ENCODE measurements at regions not wholly inside any gene's neighbourhood (a gene's known extent, or its start where the extent isn't known, plus 50 kb on each side); places are given as distances from the start of the nearest gene placed in this dataset.
A peak's percentile ranks its signal among the peaks of the same experiment; 100 is the strongest.

DNA sequence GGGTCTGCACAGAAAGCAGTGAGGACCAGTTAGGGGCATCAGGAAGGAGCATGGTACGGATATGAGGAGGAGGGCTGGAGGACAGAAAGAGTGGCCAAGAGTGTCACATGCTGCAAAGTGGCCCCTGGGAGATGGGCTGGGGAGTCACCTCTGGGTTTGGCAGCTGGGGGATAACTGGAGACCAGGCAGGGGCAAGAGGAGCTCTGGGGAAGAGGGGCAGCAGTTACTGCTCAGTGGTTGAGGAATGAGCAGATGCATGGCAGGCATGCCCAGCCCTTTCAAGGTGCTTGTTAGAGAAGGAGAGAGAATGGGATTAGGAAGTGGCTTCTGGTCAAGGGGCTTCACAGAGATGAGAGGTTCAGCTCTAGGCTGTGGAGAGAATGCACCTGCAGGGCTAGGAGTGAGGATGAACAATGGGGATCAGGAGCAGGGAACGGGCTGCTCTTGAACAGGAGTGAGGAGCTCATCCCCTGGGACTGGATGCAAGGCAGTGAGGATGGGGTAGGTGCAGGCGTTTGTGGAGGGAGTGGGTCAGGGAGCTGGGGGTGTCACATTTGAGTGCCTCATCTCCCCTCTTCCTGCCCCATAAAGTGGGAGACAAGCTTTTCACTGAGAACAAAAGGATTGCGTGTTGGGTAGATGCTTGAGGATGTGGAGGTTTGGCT lies 127.5 kb downstream of the PAPOLA start:
- Histone ChIP-seq H2BK120ac (ENCODE audit: low read depth, low read length) (no peak overlapping the region), H4K8ac (ENCODE audit: low read depth, low read length) (no peak overlapping the region), H3K27me3 (ENCODE audit: insufficient read depth, low read length, poor library complexity) (no peaks in the 10 kb centered on the region), H3K79me2 (ENCODE audit: control insufficient read depth, insufficient read depth, low read length) (no peaks in the 10 kb centered on the region), H3K23ac (ENCODE audit: low read length) (no peak overlapping the region), H3K4ac (ENCODE audit: low read depth, low read length) (no peak overlapping the region), H3K56ac (ENCODE audit: low read length) (no peak overlapping the region), H3K4me3 (ENCODE audit: low read length) (no peak overlapping the region), H3K9ac (ENCODE audit: low read length) (no peak overlapping the region), H4K5ac (ENCODE audit: low read length) (no peak overlapping the region), H2BK5ac (ENCODE audit: low read length) (no peak overlapping the region), H2AK5ac (ENCODE audit: low read length) (no peak overlapping the region), H2BK15ac (replicated peaks; ENCODE audit: low read depth) (no peak overlapping the region), H3K27ac (ENCODE audit: low read depth, low read length) (no peak overlapping the region), H3K79me1 (ENCODE audit: low read length) (no peaks in the 10 kb centered on the region), H3K18ac (ENCODE audit: low read length) (no peak overlapping the region), H3K36me3 (ENCODE audit: control insufficient read depth, insufficient read depth, low read length) (no peaks in the 10 kb centered on the region), H3K4me1 (ENCODE audit: control insufficient read depth, low read depth, low read length) (no peaks in the 10 kb centered on the region), H3K4me2 (ENCODE audit: low read length) (no peak overlapping the region)
- no CpG with 5 or more reads among the region's 4 CpGs for WGBS (ENCODE audit: extremely low coverage, insufficient coverage, low lambda C conversion rate)
- DNase-seq, result no peak

DNA sequence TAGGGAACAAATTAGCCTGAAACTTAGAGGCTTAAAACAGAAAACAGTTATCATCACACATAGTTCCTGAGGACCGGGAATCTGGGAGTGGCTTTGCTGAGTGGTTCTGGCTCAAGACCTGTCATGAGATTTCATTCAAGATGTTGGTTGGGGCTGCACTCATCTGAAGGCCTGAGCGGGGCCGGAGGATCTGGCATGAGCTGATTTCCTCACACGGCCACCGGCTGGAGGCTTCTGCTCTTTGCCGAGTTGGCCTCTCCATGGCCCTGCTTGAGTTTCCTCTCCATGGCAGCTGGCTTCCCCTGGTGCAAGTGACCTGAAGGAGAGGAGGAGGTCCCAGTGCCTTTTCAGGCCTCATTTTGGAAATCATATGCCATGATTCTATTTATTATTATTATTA lies 128.1 kb downstream of the PAPOLA start:
- H3K4me3 ChIP-seq (ENCODE audit: low read length), result no peak overlapping the region
- no peak for DNase-seq
- no peak overlapping the region for H3K4ac ChIP-seq (ENCODE audit: low read depth, low read length)
- no peak overlapping the region for H2AK5ac ChIP-seq (ENCODE audit: low read length)
- H4K5ac ChIP-seq (ENCODE audit: low read length), result no peak overlapping the region
- no peak overlapping the region for H2BK120ac ChIP-seq (ENCODE audit: low read depth, low read length)
- no peak overlapping the region for H3K9ac ChIP-seq (ENCODE audit: low read length)
- no peak overlapping the region for H3K18ac ChIP-seq (ENCODE audit: low read length)
- no peaks in the 10 kb centered on the region for H3K36me3 ChIP-seq (ENCODE audit: control insufficient read depth, insufficient read depth, low read length)
- no CpG with 5 or more reads among the region's 6 CpGs for WGBS (ENCODE audit: extremely low coverage, insufficient coverage, low lambda C conversion rate)
- no peaks in the 10 kb centered on the region for H3K27me3 ChIP-seq (ENCODE audit: insufficient read depth, low read length, poor library complexity)
- no peaks in the 10 kb centered on the region for H3K4me1 ChIP-seq (ENCODE audit: control insufficient read depth, low read depth, low read length)
- no peak overlapping the region for H3K56ac ChIP-seq (ENCODE audit: low read length)
- no peak overlapping the region for H3K23ac ChIP-seq (ENCODE audit: low read length)
- no peak overlapping the region for H3K4me2 ChIP-seq (ENCODE audit: low read length)
- no peak overlapping the region for H2BK15ac ChIP-seq (replicated peaks; ENCODE audit: low read depth)
- H3K79me1 ChIP-seq (ENCODE audit: low read length), result no peaks in the 10 kb centered on the region
- H3K27ac ChIP-seq (ENCODE audit: low read depth, low read length), result no peak overlapping the region
- no peak overlapping the region for H2BK5ac ChIP-seq (ENCODE audit: low read length)
- no peaks in the 10 kb centered on the region for H3K79me2 ChIP-seq (ENCODE audit: control insufficient read depth, insufficient read depth, low read length)
- H4K8ac ChIP-seq (ENCODE audit: low read depth, low read length), result no peak overlapping the region

DNA sequence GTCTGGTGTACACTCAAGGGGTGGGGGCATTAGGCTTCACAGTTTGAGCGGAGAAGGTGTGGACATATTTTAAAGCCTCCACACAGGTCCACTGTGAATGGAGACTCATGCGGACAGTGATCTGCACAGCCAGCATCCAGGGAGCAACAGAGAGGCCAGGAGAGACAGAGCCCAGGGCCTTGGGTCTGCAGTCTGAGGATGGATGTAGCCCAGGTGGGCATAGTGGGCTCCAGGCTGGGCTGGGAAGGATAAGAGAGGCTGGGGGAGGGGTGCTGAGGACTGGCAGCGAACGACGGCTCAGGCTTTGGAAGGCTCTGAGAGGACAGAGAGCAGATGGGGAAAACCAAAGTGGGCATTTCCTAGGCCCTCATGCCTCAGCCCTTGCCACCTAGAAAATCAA lies 128.8 kb downstream of the PAPOLA start:
- Histone ChIP-seq H3K4ac (ENCODE audit: low read depth, low read length) (no peak overlapping the region), H3K27ac (ENCODE audit: low read depth, low read length) (no peak overlapping the region)
- no CpG with 5 or more reads among the region's 5 CpGs for WGBS (ENCODE audit: extremely low coverage, insufficient coverage, low lambda C conversion rate)

DNA sequence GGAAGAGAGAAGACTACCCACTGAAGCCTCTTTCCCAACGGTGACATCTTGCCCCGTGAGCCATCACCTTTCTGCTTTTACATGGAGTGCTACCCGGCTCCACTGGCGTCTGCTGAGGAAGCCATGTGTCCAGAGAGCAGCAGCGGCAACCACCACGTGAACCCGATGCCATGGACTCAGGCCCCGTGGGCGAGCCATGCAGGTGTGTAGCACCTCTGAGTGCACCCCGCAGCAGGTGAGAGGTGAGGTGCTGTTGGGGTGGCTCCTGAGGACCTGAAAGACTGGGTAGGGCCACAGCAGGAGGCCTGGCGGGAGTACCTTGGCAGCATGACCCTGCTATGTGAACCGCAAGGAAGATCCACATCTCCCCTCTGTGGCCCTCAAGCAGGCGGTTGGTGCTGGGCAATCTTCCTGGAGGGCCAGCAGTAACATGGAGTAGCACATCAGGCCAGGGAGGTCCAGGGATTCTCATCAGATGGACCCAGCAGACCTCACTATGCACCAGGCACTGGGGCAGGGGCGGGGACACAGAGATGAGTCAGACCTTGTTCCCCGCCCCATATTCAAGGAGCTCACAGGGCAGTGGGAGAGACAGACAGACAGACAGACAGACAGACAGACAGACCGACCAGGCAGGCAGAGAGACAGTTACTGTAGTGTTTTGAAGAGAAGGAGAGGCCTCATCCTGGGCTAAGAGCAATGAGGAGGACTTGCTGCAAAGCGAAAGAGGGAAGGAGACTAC lies 129.6 kb downstream of the PAPOLA start:
- Histone ChIP-seq H3K27me3 (ENCODE audit: insufficient read depth, low read length, poor library complexity) (no peaks in the 10 kb centered on the region), H2BK15ac (replicated peaks; ENCODE audit: low read depth) (no peak overlapping the region), H2BK5ac (ENCODE audit: low read length) (no peak overlapping the region), H3K56ac (ENCODE audit: low read length) (no peak overlapping the region), H3K36me3 (ENCODE audit: control insufficient read depth, insufficient read depth, low read length) (no peaks in the 10 kb centered on the region), H3K23ac (ENCODE audit: low read length) (no peak overlapping the region), H4K8ac (ENCODE audit: low read depth, low read length) (no peak overlapping the region), H4K5ac (ENCODE audit: low read length) (no peak overlapping the region), H3K4me3 (ENCODE audit: low read length) (no peak overlapping the region), H3K9ac (ENCODE audit: low read length) (no peak overlapping the region), H3K79me2 (ENCODE audit: control insufficient read depth, insufficient read depth, low read length) (no peaks in the 10 kb centered on the region), H3K4ac (ENCODE audit: low read depth, low read length) (no peak overlapping the region), H3K79me1 (ENCODE audit: low read length) (no peaks in the 10 kb centered on the region), H2AK5ac (ENCODE audit: low read length) (no peak overlapping the region), H2BK120ac (ENCODE audit: low read depth, low read length) (no peak overlapping the region), H3K4me2 (ENCODE audit: low read length) (no peak overlapping the region), H3K27ac (ENCODE audit: low read depth, low read length) (no peak overlapping the region), H3K18ac (ENCODE audit: low read length) (no peak overlapping the region), H3K4me1 (ENCODE audit: control insufficient read depth, low read depth, low read length) (no peaks in the 10 kb centered on the region)
- peak; percentile 6 for DNase-seq
- no CpG with 5 or more reads among the region's 17 CpGs for WGBS (ENCODE audit: extremely low coverage, insufficient coverage, low lambda C conversion rate)

More for the DNA sequence above, 128.8 kb downstream of the PAPOLA start:
- Histone ChIP-seq H3K56ac (ENCODE audit: low read length) (no peak overlapping the region), H2BK120ac (ENCODE audit: low read depth, low read length) (no peak overlapping the region), H4K5ac (ENCODE audit: low read length) (no peak overlapping the region), H3K79me1 (ENCODE audit: low read length) (no peaks in the 10 kb centered on the region), H3K4me1 (ENCODE audit: control insufficient read depth, low read depth, low read length) (no peaks in the 10 kb centered on the region), H3K4me2 (ENCODE audit: low read length) (no peak overlapping the region), H3K27me3 (ENCODE audit: insufficient read depth, low read length, poor library complexity) (no peaks in the 10 kb centered on the region), H3K23ac (ENCODE audit: low read length) (no peak overlapping the region), H3K36me3 (ENCODE audit: control insufficient read depth, insufficient read depth, low read length) (no peaks in the 10 kb centered on the region), H3K18ac (ENCODE audit: low read length) (no peak overlapping the region), H3K9ac (ENCODE audit: low read length) (no peak overlapping the region), H3K4me3 (ENCODE audit: low read length) (no peak overlapping the region), H2AK5ac (ENCODE audit: low read length) (no peak overlapping the region), H2BK15ac (replicated peaks; ENCODE audit: low read depth) (no peak overlapping the region), H2BK5ac (ENCODE audit: low read length) (no peak overlapping the region), H4K8ac (ENCODE audit: low read depth, low read length) (no peak overlapping the region), H3K79me2 (ENCODE audit: control insufficient read depth, insufficient read depth, low read length) (no peaks in the 10 kb centered on the region)
- DNase-seq, result no peak

DNA sequence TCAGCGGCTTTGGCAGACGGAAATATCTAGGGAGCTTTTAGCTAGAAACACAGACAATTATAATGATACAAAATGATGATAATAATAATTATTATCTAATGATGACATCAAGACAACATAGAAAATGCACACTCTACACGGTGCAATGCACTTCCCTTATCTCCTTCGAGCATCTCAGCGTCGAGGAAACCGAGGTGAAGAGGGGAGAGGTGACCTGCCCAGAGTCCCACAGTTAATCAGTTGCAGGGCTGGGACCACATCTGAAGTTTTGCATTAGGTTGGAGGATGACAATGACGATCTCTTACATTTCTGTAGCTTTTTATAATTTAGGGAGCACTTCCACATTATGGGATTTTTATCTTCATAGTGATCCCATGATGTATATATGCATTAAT lies 130.2 kb downstream of the PAPOLA start:
- no peak overlapping the region for H3K56ac ChIP-seq (ENCODE audit: low read length)

More for the DNA sequence above, 130.2 kb downstream of the PAPOLA start:
- Histone ChIP-seq H3K79me1 (ENCODE audit: low read length) (no peaks in the 10 kb centered on the region), H3K9ac (ENCODE audit: low read length) (no peak overlapping the region), H4K5ac (ENCODE audit: low read length) (no peak overlapping the region), H3K4me1 (ENCODE audit: control insufficient read depth, low read depth, low read length) (no peaks in the 10 kb centered on the region), H3K27ac (ENCODE audit: low read depth, low read length) (no peak overlapping the region), H2AK5ac (ENCODE audit: low read length) (no peak overlapping the region), H3K4me2 (ENCODE audit: low read length) (no peak overlapping the region), H2BK15ac (replicated peaks; ENCODE audit: low read depth) (no peak overlapping the region), H3K18ac (ENCODE audit: low read length) (no peak overlapping the region), H3K23ac (ENCODE audit: low read length) (no peak overlapping the region), H2BK5ac (ENCODE audit: low read length) (no peak overlapping the region), H3K36me3 (ENCODE audit: control insufficient read depth, insufficient read depth, low read length) (no peaks in the 10 kb centered on the region), H3K4ac (ENCODE audit: low read depth, low read length) (no peak overlapping the region), H2BK120ac (ENCODE audit: low read depth, low read length) (no peak overlapping the region), H3K4me3 (ENCODE audit: low read length) (no peak overlapping the region), H3K27me3 (ENCODE audit: insufficient read depth, low read length, poor library complexity) (no peaks in the 10 kb centered on the region), H4K8ac (ENCODE audit: low read depth, low read length) (no peak overlapping the region), H3K79me2 (ENCODE audit: control insufficient read depth, insufficient read depth, low read length) (no peaks in the 10 kb centered on the region)
- WGBS (ENCODE audit: extremely low coverage, insufficient coverage, low lambda C conversion rate), result no CpG with 5 or more reads among the region's 8 CpGs
- DNase-seq, result no peak
